H1 (cell line): ENCODE measurements at regions not wholly inside any gene's neighbourhood (a gene's known extent, or its start where the extent isn't known, plus 50 kb on each side); places are given as distances from the start of the nearest gene placed in this dataset.

Source experiments
- CTCF ChIA-PET: fragments of 300-600 bp; sonication (Branson Sonifier 250); formaldehyde crosslinking; loops from one replicate; lab custom pipeline; 2021; ENCODE audit not compliant: partially characterized antibody; lab: Charles Lee
- POLR2A ChIA-PET: fragments of 300-600 bp; sonication (Branson Sonifier 250); formaldehyde crosslinking; loops from one replicate; lab custom pipeline; 2021; ENCODE audit warnings: inconsistent platforms; ENCODE audit not compliant: partially characterized antibody; lab: Charles Lee
- DNase-seq, 2 experiments: peaks; one replicate each; pipeline versions ENCODE4 v3.0.0 to v3.0.0-alpha.2; 2010 to 2022; ENCODE audit warnings: low spot score in 2 of 2, low read depth in 1 of 2, mixed read lengths in 1 of 2
- FAIRE-seq: peaks from 2 replicates; lab custom pipeline; 2011; peaks lifted over from hg19 to GRCh38; lab: Jason Lieb, UNC
- H2AFZ ChIP-seq: 2 replicates; pipeline ENCODE4 v1.8.1; 2012; ENCODE audit warnings: low read length, inconsistent platforms
- H2AK5ac ChIP-seq: 2 replicates; pipeline ENCODE4 v1.6.1; 2013; ENCODE audit warnings: low read depth, low read length
- H2BK120ac ChIP-seq: replicated peaks from 2 replicates; pipeline ENCODE3; 2013; ENCODE audit warnings: low read depth, low read length, inconsistent platforms
- H2BK12ac ChIP-seq: 2 replicates; pipeline ENCODE4 v1.6.1; 2013; ENCODE audit warnings: low read depth, low read length
- H2BK15ac ChIP-seq: 2 replicates; pipeline ENCODE4 v1.6.1; 2013; ENCODE audit warnings: low read length
- H2BK20ac ChIP-seq: 2 replicates; pipeline ENCODE4 v1.6.1; 2013; ENCODE audit warnings: low read length
- H2BK5ac ChIP-seq: 2 replicates; pipeline ENCODE4 v1.6.1; 2013; ENCODE audit warnings: low read depth, low read length
- H3K14ac ChIP-seq: 2 replicates; pipeline ENCODE4 v1.6.1; 2013; ENCODE audit warnings: inconsistent platforms; ENCODE audit not compliant: insufficient read length
- H3K18ac ChIP-seq: 2 replicates; pipeline ENCODE4 v1.6.1; 2013; ENCODE audit warnings: low read length; ENCODE audit errors: extremely low read depth
- H3K23ac ChIP-seq: 2 replicates; pipeline ENCODE4 v1.6.1; 2013; ENCODE audit warnings: inconsistent platforms; ENCODE audit not compliant: insufficient read length
- H3K23me2 ChIP-seq: 2 replicates; pipeline ENCODE4 v1.6.1; 2013; ENCODE audit warnings: low read depth, low read length
- H3K27ac ChIP-seq: 2 replicates; pipeline ENCODE4 v1.6.1; 2011; ENCODE audit warnings: low read depth, low read length, inconsistent platforms
- H3K27me3 ChIP-seq, 4 experiments: replicated peaks in 1 of 4; 1 replicate in 1 of 4; 2 replicates in 3 of 4; pipeline versions ENCODE4 v1.6.1 to v1.8.1; 2011 to 2013; ENCODE audit warnings: low read length in 3 of 4, mild to moderate bottlenecking in 3 of 4, inconsistent platforms in 2 of 4, mixed read lengths in 2 of 4, moderate library complexity in 1 of 4; ENCODE audit not compliant: control insufficient read depth in 3 of 4, insufficient read depth in 3 of 4; ENCODE audit errors: extremely low read depth in 1 of 4
- H3K36me3 ChIP-seq, 4 experiments: 2 replicates each; pipeline versions ENCODE4 v1.6.1 to v1.8.1; 2011 to 2013; ENCODE audit warnings: mild to moderate bottlenecking in 4 of 4, low read length in 3 of 4, moderate library complexity in 2 of 4, control low read depth in 1 of 4, inconsistent platforms in 1 of 4; ENCODE audit not compliant: insufficient read depth in 4 of 4, control insufficient read depth in 2 of 4
- H3K4ac ChIP-seq: replicated peaks from 2 replicates; pipeline ENCODE3; 2013; ENCODE audit warnings: low read length, low read depth, mixed read lengths, inconsistent platforms; ENCODE audit not compliant: insufficient read length
- H3K4me1 ChIP-seq, 4 experiments: replicated peaks in 1 of 4; 1 replicate in 1 of 4; 2 replicates in 3 of 4; pipeline versions ENCODE4 v1.6.1 to v1.8.1; 2011 to 2013; ENCODE audit warnings: low read length in 3 of 4, inconsistent platforms in 2 of 4, mixed read lengths in 1 of 4; ENCODE audit not compliant: insufficient read depth in 4 of 4, control insufficient read depth in 3 of 4
- H3K4me2 ChIP-seq, 2 experiments: 2 replicates each; pipeline versions ENCODE4 v1.6.1 to v1.8.1; 2011 to 2013; ENCODE audit warnings: low read depth in 2 of 2, low read length in 2 of 2, control low read depth in 1 of 2, inconsistent platforms in 1 of 2, mild to moderate bottlenecking in 1 of 2; ENCODE audit not compliant: insufficient read depth in 1 of 2
- H3K4me3 ChIP-seq, 4 experiments: fragments of 200-600, 300-600 bp in 1 of 4; sonication (generic), shearing (Covaris generic), sonication (Bioruptor Twin) in 1 of 4; 2 replicates each; pipeline versions ENCODE4 v1.5.1 to v1.8.1; 2011 to 2016; ENCODE audit warnings: low read length in 4 of 4, low read depth in 3 of 4, control low read depth in 2 of 4, inconsistent platforms in 2 of 4, mild to moderate bottlenecking in 2 of 4, mixed read lengths in 1 of 4, moderate library complexity in 1 of 4; ENCODE audit not compliant: insufficient read depth in 2 of 4; ENCODE audit errors: extremely low read depth in 1 of 4
- H3K56ac ChIP-seq: replicated peaks from 2 replicates; pipeline ENCODE3; 2013; ENCODE audit warnings: low read depth, mild to moderate bottlenecking, mixed read lengths, low read length, inconsistent platforms; ENCODE audit not compliant: insufficient read length
- H3K79me1 ChIP-seq: 2 replicates; pipeline ENCODE4 v1.6.1; 2013; ENCODE audit warnings: low read depth, low read length, control low read depth
- H3K79me2 ChIP-seq, 2 experiments: 2 replicates each; pipeline versions ENCODE4 v1.6.1 to v1.8.1; 2012 to 2013; ENCODE audit warnings: low read length in 2 of 2, mild to moderate bottlenecking in 2 of 2, inconsistent platforms in 1 of 2; ENCODE audit not compliant: insufficient read depth in 2 of 2, control insufficient read depth in 1 of 2
- H3K9ac ChIP-seq, 4 experiments: replicated peaks in 1 of 4; 1 replicate in 1 of 4; 2 replicates in 3 of 4; pipeline versions ENCODE4 v1.6.1 to v1.8.1; 2011 to 2013; ENCODE audit warnings: low read depth in 3 of 4, low read length in 3 of 4, control low read depth in 2 of 4, mild to moderate bottlenecking in 2 of 4, moderate library complexity in 2 of 4, inconsistent platforms in 1 of 4; ENCODE audit errors: extremely low read depth in 1 of 4
- H3K9me3 ChIP-seq, 2 experiments: 2 replicates each; pipeline versions ENCODE4 v1.6.1 to v1.8.1; 2012 to 2013; ENCODE audit warnings: mild to moderate bottlenecking in 2 of 2, moderate library complexity in 2 of 2, control low read depth in 1 of 2, inconsistent platforms in 1 of 2, low read depth in 1 of 2, low read length in 1 of 2, mixed read lengths in 1 of 2; ENCODE audit not compliant: insufficient read depth in 2 of 2
- H4K20me1 ChIP-seq, 2 experiments: replicated peaks in 1 of 2; 2 replicates each; pipeline versions ENCODE3 to v1.8.1; 2011 to 2013; ENCODE audit warnings: inconsistent platforms in 2 of 2, low read length in 2 of 2, mild to moderate bottlenecking in 1 of 2; ENCODE audit not compliant: insufficient read depth in 2 of 2, control insufficient read depth in 1 of 2
- H4K5ac ChIP-seq: 2 replicates; pipeline ENCODE4 v1.6.1; 2013; ENCODE audit warnings: low read length, low read depth, mixed read lengths, inconsistent platforms; ENCODE audit not compliant: insufficient read length
- H4K8ac ChIP-seq: 2 replicates; pipeline ENCODE4 v1.8.0; 2013; ENCODE audit warnings: mild to moderate bottlenecking, moderate library complexity, low read length, inconsistent platforms; ENCODE audit not compliant: insufficient read depth; ENCODE audit errors: extremely low read depth
- H4K91ac ChIP-seq: replicated peaks from 2 replicates; pipeline ENCODE3; 2013; ENCODE audit warnings: low read length, mixed read lengths, inconsistent platforms; ENCODE audit not compliant: insufficient read length
- CEBPB ChIP-seq: IDR thresholded peaks from 2 replicates; pipeline ENCODE4 v1.6.1; 2012; ENCODE audit warnings: low read depth, low read length
- CHD2 ChIP-seq: IDR thresholded peaks from 2 replicates; pipeline ENCODE4 v1.6.1; 2012; ENCODE audit warnings: low read length, improper control_type of control experiment
- CREB1 ChIP-seq: IDR thresholded peaks from 2 replicates; pipeline ENCODE4 v1.6.1; 2012; ENCODE audit warnings: inconsistent platforms
- HDAC2 ChIP-seq, 2 experiments: fragments of 300-600 bp in 1 of 2; sonication (generic) in 1 of 2; IDR thresholded peaks; 2 replicates each; pipeline ENCODE4 v1.6.1; 2011 to 2012; ENCODE audit warnings: low read depth in 2 of 2, low read length in 2 of 2, mild to moderate bottlenecking in 2 of 2, moderate library complexity in 2 of 2, borderline replicate concordance in 1 of 2, inconsistent platforms in 1 of 2
- JUND ChIP-seq: IDR thresholded peaks from 2 replicates; pipeline ENCODE4 v1.6.1; 2011; ENCODE audit warnings: mild to moderate bottlenecking, improper control_type of control experiment, low read length
- RAD21 ChIP-seq, 2 experiments: IDR thresholded peaks in 1 of 2; conservative IDR thresholded peaks in 1 of 2; 2 replicates each; pipeline ENCODE4 v1.6.1; 2011; ENCODE audit warnings: low read depth in 2 of 2, low read length in 2 of 2, improper control_type of control experiment in 1 of 2, inconsistent platforms in 1 of 2, mild to moderate bottlenecking in 1 of 2, moderate library complexity in 1 of 2
- RXRA ChIP-seq: IDR thresholded peaks from 2 replicates; pipeline ENCODE4 v1.6.1; 2011; ENCODE audit warnings: low read depth, mild to moderate bottlenecking, low read length, moderate library complexity; ENCODE audit not compliant: insufficient read depth
- whole genome bisulfite sequencing, 2 experiments: shearing (Covaris generic) in 1 of 2; methylation state at CpG; one replicate each; pipeline versions ENCODE4 v1.1.6 to v1.1.7; 2013 to 2015; ENCODE audit warnings: low lambda C conversion rate in 2 of 2, mixed read lengths in 2 of 2, inconsistent platforms in 1 of 2, low coverage in 1 of 2, missing lambda C conversion rate in 1 of 2; ENCODE audit not compliant: insufficient replicate concordance in 2 of 2, insufficient coverage in 1 of 2, insufficient read length in 1 of 2; ENCODE audit errors: extremely low coverage in 1 of 2, missing lambda C conversion rate in 1 of 2; 5-methylcytosine and 5-hydroxymethylcytosine counted together

DNA sequence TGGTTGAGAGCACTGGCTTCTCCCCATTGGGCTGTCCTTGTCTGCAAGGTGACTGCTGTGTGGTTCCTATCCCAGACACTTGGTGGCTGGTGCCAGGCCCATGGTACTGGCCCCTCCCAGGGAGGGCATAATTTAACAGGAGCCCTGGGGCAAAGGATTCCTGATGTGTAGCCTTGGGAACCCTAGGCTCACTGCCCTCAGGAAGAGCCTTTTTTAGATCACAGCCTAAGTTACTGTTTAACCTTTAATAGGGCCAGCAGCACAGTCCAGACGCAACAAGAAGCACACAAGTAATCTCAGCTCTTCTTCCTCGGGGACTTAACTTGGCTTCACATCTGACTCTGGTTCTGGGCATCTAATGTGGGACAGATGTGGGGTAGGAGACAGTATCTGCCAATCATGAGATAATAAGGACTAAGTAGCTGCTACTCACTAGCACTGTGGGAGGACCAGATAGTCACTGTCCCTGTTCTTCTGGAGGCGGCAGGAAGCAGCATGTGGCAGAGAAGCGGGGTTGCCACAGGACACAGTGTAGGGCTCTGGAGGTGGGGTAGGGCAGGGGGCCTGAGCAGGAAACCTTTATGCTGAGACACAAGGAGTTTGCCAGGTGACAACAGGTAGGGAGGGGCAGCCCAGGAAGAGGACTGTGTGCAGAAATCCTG lies 136.3 kb downstream of the TMEM17 start:
- CTCF ChIA-PET, result interaction anchor here (0.8 kb wide), 1 partner anchor 10 kb away, joined by 3 read pairs; no protein-coding TSS in a partner anchor
- no peak overlapping the region; the same call in 1 of the 2 replicates for H2BK5ac ChIP-seq
- peaks cover 0 to 8% (median 0%) of the 10 kb centered on the region in 4 experiments; a peak in 1 of 8 replicates for H3K36me3 ChIP-seq
- H4K20me1 ChIP-seq, result no peaks in the 10 kb centered on the region
- no peak overlapping the region; the same call in 1 of the 2 replicates for H2BK15ac ChIP-seq
- no peak overlapping the region for H3K4me2 ChIP-seq
- peak overlapping the region; percentile 80 for H2BK20ac ChIP-seq
- H4K5ac ChIP-seq, result no peak overlapping the region
- no peak overlapping the region for H3K14ac ChIP-seq
- POLR2A ChIA-PET, result no interaction called here
- H3K4me1 ChIP-seq, result peaks cover 0 to 6% (median 4%) of the 10 kb centered on the region in 4 experiments; a peak in 3 of 7 replicates
- H4K91ac ChIP-seq, result no peak overlapping the region
- H2BK12ac ChIP-seq, result peak overlapping the region; percentile 27; the same call in 1 of the 2 replicates
- peak overlapping the region; percentile 27 for H3K18ac ChIP-seq
- H3K23me2 ChIP-seq, result no peaks in the 10 kb centered on the region
- no peaks in the 10 kb centered on the region for H3K79me1 ChIP-seq
- H3K9me3 ChIP-seq, result peaks cover 8 to 15% of the 10 kb centered on the region in 2 experiments
- H3K4ac ChIP-seq, result no peak overlapping the region
- H3K9ac ChIP-seq, result no peak overlapping the region
- H4K8ac ChIP-seq, result no peak overlapping the region
- H2AK5ac ChIP-seq, result peak overlapping the region; percentile 7; the same call in 1 of the 2 replicates
- no peaks in the 10 kb centered on the region for H3K27me3 ChIP-seq
- H3K79me2 ChIP-seq, result no peaks in the 10 kb centered on the region
- no peak overlapping the region for H2AFZ ChIP-seq
- 77% methylated on average over 4 of the region's 4 CpGs; no CpG with 5 or more reads in 1 of the 2 experiments for WGBS, 2 experiments
- H3K56ac ChIP-seq, result no peak overlapping the region
- H3K23ac ChIP-seq, result no peak overlapping the region
- H3K27ac ChIP-seq, result no peak overlapping the region
- no peak for FAIRE-seq
- TF ChIP-seq CEBPB (no peak), RXRA (no peak), CREB1 (no peak), JUND (no peak), RAD21 (IDR thresholded peaks at IDR 0.05 in 1 of 2, conservative IDR thresholded peaks at IDR 0.05 in 1 of 2; ENCODE audit: low read depth in 2 of 2, low read length in 2 of 2) (no peak), CHD2 (no peak), HDAC2 (IDR thresholded peaks at IDR 0.05; ENCODE audit: borderline replicate concordance in 1 of 2, low read depth in 2 of 2, low read length in 2 of 2) (no peak)
- TF ChIP-seq, all 59 proteins: peak for 0
- DNase-seq, result no peak
- Histone ChIP-seq H3K4me3 (no peak overlapping the region), H2BK120ac (no peak overlapping the region)
